Epidermal melanocyte (primary cell): ENCODE measurements at regions not wholly inside any gene's neighbourhood (a gene's known extent, or its start where the extent isn't known, plus 50 kb on each side); places are given as distances from the start of the nearest gene placed in this dataset.
"Not testable (repeated sequence)": the region's sequence is repeated elsewhere in the genome, so short reads cannot be mapped to it uniquely, and the experiment has no call there.

Experiments
- DNase-seq: peaks from one replicate; pipeline ENCODE4 v3.0.0; 2011; ENCODE audit warnings: low spot score; ENCODE audit not compliant: insufficient read length

DNA sequence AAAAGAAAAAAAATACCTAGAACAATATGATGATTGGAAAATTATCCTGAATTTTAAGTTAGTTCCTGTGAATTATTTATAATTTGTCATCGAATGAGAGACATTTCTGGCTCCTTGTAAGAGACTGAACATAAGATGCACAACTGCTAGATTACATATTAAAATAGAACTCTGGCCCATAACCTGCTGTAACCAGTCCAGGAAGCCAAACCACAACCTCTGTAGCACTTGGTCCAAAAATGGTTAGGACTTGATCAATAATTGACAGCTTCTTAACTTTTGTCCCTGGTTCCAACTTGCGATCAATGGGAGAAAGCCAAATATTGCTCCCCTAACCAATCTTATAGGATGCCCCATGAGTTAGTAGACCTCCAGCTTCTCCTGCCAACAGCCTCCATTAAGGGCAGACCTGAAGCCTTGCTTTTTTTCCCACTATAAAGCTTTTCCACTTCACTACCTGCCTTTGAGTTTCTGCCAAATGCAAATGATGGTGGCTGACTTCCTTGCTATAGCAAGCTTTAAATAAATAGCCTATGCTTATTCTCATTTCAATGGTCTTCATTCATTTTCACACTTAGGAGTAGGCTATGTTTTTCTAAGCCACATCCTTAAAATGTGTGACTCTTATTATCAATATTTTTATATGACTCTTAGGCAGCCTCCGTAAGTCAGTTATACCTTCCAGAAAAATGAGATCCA is 224.0 kb upstream of the ARHGEF26 start:
- no peak for DNase-seq

DNA sequence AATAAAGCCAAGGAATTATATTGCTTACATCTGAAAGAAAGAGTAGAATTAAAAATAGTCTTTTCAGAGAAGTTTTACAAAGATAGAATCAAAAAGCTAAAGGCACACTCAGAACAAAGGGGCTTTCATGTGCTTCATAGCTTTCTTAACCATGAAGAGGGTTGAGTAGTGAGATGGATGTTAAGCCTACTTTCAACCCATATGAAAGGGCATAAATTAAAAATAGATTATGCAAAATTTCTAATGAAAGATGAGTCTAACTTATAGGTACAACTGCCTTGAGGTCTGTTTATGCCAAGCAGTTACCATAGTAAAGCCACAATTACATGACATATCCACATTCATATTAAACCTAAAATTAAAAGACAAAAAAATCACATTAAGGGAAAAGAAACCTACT is 223.3 kb upstream of the ARHGEF26 start:
- no peak for DNase-seq

DNA sequence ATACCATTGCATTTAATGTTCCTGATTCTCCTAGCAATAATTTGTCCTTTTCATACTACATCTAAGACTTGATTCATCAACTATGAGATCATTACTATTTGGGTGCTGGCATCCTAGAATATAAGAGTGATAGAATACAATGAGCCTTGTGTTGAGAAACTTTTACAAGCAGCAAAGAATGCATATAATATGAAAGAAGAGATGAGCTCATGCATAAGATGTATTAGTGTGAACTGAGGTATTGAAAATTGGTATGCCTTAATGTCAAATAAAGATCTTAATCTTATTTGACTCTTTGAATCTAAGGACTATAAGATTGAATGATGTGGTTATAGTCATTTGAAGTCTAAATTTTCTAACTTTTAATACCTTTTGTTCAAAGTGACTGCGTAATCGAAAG is 220.0 kb upstream of the ARHGEF26 start:
- DNase-seq = no peak

DNA sequence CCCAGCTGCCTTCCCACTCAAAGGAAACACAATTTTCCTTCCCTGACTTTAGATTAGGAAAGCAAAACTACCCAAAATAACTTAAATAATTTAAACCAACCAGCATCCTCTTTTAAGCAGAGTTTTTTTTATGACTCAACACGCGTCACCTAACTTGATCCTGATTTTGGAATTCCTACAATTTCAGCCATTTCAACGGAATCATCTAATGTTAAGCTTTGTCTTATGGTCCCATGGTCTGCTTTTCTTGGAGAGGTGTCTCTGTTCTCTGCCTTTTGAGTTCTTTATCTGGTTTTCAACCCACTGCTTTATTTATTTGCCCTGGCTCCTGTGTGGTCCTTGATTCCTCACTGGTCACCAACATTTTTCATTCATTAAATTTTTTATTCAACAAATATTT is 219.2 kb upstream of the ARHGEF26 start:
- DNase-seq = no peak

DNA sequence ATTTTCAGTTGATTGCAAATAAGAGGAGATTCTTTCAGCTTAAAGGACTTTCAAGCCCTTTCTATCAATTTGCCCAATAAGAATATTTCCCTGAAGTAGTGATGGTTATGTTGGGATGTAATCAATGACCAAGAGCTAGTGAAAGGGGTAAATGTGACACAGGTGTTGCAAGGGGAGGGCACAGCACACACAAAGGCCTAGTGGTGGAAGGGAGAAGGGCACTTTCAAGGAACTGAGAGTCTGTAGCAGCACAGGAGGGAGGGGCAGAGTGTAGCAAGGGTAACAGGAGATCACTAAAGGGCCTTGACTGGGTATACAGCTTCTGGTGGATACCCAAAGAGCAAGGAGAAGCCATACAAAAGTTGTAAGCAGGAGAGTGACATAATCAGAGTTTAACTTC is 217.8 kb upstream of the ARHGEF26 start:
- DNase-seq = no peak

DNA sequence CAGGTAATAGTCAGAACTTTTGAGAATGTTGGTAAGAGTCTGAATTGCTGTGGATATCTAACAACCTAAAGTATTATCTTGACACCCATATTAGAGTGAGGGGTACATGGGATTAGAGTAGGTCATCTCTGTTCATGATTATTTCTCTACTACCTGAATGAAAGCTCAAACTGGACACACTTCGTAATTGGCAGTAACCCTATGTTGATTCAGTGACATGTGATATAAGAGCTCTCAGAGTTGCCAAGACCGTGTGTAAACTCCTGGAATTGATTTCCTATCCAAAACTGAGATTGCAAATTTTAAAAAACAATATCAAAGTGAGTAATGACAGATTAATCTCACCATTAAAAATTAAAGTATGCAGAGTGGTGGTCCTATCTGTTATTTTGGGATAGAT is 214.8 kb upstream of the ARHGEF26 start:
- DNase-seq = no peak

DNA sequence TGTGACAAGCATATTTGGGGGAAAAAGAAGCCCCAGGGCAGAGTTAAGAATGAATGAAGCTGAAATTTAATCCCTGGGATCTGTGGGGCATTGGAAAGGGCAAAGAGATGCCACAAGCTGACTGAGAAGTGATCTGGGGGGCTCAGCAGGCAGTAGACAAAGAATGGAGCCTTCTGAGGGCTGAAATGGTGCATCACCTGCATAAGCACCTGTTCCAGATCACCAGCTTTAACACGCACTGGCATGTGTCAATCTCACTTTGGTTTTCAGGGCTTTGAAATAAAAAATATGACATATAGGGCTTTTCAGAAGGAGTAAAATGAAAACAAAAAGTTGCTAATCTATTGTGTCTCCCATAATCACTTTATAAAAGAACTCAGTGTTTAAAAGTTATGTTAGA is 210.8 kb upstream of the ARHGEF26 start:
- DNase-seq = no peak

DNA sequence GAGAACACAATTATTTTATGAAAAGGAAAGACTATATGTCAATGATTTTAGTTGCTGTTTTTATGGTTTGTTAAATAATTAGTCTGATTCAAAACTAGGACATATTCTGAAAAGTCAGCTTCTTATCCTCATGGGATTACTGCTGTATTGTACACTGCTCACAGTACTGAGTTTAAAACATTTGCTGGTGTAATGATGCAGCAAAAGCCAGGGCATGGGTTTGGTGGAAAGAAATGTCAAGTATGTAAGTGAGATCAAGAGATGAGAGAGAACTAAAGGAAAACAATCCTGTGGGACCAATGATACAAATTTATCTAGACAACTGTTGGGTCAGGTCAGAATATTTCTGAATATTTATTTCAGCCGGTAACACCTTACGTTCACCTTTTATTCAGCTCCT is 210.1 kb upstream of the ARHGEF26 start:
- no peak for DNase-seq

DNA sequence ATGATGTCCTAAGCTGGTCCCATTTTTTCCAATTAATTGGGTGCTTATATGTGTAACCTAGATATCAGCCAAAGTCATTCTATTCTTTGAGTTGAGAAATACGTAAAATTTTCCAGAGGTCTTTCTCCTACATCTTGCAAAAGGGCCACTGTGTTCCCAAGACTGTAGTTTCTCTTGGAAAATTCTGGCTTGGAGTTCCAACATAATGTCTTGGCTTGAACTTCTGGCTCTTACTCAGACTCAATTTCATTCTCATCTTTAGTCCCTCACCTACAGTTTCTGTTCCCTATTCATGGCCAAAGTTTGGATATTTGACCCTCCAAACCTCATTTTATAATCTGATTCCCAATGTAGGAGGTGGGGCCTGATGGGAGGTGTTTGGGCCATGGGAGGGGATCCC is 201.4 kb upstream of the ARHGEF26 start:
- DNase-seq = no peak

DNA sequence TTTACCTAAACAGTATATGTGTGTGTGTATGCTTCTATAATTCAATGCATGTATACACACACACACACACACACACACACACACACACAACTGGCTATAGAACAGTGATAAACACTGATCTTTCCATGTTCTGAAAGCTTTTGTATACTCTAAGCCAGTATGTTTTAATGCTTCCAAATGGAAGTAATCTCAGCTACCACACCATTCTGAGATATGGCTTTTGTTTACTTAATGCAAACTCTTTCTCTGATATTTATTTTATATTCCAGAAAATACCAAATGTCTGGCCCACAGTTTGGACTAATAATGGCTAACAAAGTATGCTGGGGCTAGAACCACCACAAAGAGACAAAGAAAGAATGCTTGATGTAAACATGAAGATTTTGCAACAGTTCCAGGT is 199.4 kb upstream of the ARHGEF26 start:
- DNase-seq = no peak

DNA sequence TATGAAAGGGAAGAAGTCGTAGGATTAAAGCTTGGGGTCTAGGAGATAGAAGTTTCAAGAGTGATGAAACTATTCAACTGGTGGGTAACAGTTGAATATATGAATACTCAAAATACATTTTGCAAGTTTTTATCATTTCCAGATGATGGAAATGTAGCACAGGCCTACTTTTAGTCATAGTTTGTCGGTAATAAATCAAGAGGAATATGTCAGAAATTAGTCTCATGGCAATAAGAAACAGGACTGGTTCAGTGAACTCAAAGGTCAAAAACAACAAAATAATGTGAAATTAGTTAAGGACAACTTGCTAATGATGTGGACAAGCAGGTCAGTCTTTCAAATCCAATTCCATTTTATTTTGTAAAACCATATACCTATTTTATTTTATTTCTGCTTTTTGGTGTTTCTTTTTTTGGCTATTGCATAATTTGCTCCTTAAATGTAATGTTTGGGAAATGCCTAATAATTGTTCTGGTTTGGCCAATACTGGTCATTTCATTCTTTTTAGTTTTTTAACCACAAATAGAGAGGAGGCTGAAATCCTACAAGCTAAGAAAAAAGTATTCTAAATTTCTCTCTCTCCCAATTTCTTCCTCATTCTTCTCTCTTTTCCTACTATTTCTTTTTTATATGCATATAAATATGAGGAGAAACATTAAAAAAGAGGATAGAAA is 195.2 kb upstream of the ARHGEF26 start:
- DNase-seq = no peak

DNA sequence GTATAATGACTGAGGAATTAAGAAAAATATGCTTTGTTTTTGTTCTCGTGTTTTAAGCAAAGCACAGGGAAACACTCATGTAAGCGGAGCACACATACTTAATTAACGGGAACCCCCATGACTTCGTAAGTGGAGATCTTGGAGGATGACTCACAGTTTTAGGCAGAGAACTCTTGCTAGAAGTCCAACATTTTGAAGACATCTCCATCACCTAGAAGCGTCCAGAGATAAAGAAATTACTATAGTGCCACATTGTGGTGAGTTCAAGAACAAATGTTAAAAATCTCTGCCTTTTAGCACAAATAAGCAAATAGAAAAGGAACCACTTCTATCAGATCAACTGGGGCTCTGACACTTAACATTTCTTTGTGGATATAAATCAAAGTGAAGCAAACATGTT is 194.1 kb upstream of the ARHGEF26 start:
- DNase-seq = peak; percentile 60

DNA sequence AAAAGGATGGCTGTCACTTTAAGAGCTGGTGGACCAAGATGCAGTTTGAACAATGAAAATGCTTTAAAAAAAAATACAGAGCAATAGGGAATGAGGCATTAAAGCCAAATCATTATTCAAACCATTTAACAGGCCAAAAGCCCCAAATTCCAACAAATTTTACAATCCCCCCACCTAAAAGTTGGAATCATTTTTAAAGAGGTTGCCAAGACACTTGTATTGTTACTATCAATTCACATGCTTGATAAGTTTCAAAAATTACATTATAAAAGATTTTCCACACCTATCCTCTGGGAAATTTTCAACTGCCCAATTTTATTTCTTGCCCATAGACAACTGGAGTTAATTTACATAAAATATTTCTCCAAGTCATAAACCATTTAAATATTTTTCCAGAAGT is 192.3 kb upstream of the ARHGEF26 start:
- no peak for DNase-seq

DNA sequence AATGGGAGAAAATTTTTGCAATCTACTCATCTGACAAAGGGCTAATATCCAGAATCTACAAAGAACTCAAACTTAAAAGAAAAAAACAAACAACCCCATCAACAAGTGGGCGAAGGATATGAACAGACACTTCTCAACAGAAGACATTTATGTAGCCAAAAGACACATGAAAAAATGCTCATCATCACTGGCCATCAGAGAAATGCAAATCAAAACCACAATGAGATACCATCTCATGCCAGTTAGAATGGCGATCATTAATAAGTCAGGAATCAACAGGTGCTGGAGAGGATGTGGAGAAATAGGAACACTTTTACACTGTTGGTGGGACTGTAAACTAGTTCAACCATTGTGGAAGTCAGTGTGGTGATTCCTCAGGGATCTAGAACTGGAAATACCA is 187.7 kb upstream of the ARHGEF26 start:
- not testable (repeated sequence) for DNase-seq

DNA sequence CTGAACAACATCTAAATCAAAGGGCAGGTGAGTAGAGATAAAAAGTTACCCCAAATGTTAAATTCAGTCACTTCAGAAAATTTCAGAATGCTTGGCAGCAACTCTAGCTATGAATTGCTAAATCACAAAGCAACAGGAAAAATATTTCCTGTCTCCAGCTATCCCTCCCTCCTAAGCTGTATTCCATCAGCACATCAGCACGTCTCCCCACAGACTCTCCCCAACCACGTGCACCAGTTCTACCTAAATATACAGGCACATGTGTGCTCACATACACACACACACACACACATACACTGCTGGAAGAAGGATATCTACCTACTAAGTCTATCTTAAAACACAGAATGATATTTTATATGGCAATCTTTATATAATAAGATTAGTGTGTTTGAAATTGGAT is 177.1 kb upstream of the ARHGEF26 start:
- DNase-seq = no peak

DNA sequence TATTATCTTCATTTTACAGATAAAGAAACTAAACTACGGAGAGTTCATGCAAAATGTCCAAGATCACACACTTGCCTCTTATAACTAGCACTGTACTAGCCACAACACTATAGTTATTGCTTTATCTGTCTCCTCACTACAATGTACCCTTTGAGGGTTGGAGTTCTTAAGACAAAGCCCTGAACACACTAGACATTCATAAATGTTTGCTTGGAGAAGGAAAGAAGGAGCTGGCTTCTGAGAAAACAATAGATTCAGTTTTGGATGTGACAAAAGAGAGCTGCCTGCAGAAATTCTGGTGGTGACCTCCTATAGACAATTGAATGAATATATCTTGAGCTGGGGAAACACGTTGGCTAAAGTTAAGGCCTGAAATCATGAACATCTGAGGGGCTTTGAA is 169.9 kb upstream of the ARHGEF26 start:
- DNase-seq = no peak

DNA sequence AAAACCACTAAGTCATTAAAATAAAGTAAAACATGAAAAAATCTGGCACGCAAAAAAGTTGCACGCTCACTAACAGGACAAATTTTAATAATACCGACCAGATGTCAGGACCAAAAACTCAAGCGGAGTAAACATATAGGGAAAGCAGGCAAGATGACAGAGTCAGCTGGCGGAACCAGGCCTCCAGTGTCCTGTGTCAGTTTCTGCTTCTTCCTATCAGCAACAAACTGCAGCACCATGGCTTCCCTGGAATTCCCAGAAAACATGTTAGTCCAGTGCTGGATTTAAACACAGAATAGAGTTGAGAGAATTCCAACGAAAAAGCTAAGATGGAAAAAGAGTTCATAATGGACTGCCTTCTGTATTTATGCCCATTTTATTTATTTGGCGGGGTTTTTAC is 169.1 kb upstream of the ARHGEF26 start:
- DNase-seq = no peak

DNA sequence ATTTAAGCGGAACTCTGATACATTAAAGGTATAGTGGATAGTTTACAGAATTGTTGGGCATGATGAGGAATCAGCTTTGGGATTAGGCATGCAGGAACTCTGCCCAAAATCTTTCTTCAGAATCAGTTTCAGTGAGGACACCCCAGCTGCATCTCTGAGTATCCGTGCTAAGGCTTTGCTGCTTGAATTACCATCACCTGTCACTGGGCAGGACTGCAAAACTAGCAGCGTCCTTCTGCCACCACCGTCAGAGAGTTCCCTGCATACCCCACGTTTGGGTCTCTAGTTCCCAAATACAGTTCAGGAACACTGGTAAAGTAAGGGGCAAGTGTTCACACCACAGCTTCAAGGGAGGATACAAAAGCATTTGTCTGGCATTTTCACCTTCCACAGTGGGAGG is 164.6 kb upstream of the ARHGEF26 start:
- no peak for DNase-seq

DNA sequence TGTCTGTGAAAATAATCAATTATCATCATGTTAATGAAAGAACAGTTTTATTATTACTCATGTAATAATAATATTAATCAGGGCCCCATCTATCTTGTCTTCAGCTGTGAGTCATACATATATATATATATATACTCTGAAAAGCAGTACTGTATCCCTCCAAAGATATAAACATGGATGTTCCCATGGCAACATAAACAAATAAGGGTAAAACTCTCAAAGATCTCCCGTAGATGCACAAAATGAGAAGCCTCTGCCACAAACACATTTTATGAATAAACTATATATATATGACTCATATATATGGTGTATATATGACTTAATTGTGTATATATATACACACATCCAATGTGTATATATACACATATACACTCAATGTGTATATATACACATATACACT is 163.8 kb upstream of the ARHGEF26 start:
- DNase-seq = no peak

DNA sequence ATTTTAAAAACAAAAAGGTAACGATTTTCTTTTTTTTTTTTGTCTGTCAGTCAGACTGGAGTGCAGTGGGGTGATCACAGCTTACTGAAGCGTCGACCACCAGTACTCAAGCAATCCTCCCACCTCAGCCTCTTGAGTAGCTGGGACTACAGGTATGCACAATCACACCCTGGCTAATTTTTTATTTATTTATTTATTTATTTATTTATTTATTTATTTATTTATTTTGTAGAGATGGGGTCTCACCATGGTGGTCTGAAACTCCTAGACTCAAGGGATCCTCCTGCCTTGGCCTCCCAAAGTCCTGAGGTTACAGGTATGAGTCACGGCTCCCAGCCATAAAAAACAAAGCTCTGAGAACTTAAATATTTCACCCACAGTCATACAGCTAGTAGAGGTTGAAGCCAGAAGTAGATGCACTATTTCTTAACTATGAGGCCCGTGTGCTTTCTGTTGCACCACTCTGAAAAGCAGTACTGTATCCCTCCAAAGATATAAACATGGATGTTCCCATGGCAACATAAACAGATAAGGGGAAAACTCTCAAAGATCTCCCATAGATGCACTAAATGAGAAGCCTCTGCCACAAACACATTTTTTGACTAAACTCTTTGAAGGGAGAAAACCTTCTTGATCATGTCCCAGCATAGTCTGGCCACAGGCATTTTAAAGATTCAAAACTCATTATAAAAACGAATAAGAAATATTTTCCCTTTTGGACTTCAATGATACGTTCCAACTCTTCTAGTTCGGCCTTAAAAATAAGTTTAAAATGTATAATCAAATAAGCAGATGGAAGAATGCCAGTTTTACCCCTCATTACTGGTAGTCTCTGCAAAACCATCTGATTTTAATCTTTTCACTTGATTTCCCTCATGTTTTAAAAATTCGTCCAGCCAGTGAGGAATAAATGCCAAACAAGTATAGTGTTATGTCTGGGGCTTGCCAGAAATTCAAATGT is 162.3 kb upstream of the ARHGEF26 start:
- no peak for DNase-seq

DNA sequence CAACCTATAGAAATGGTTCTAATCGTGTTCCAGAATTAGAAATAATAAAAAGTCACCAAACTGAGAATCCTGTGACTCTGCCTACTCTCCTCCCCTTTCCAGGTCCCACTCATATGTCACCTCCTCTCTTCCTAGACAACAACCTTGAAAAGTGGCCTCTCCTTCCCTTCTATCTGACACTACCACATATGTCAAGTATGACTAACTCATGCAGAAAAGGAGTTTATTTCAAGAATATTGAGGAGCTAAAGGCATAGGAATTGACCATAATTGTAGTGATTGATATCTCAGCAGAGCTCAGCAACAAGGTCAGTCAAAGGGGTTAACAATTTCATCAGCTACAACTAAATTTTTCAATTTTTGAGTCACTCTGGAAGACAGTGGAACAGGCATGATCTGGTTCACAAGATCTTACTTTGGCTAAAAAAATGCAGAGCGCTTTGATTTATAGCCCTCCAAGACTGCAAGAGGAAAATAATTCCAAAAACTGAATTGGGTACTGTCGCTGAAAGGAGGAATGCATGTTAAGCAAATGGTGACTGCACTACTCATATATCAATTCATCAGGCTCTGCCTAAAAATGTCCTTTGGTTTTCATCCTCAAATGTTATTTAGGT is 160.6 kb upstream of the ARHGEF26 start:
- no peak for DNase-seq

DNA sequence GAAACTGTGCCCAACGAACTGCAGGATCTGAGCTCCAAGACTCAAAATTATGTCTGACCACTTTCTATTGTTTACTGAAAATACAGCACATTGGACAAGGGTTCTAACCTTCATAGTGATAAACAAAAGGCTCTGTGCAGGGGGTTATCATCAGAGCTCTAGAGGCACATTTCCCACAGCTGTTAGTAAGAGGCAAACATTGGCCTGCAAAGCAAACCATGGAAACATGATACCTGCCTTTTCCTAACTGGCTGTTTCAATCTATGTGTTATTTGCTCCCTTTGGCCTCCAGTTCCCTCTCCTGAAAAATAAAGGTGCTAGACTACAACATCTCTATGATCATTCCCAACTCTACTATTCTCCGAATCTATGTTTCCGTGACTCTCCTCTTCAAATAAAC is 159.7 kb upstream of the ARHGEF26 start:
- no peak for DNase-seq
